Endothelial cell of umbilical vein (primary cell): ENCODE measurements at regions not wholly inside any gene's neighbourhood (a gene's known extent, or its start where the extent isn't known, plus 50 kb on each side); places are given as distances from the start of the nearest gene placed in this dataset.

Experiments used
- BruUV-seq: library from RNA; stranded (reverse); fragments of 400-500 nt; replicated peaks from 2 replicates; lab custom pipeline; 2021; lab: Mats Ljungman, UMichigan
- CTCF ChIA-PET: fragments of 300-600, 350-600 bp; sonication (Branson Sonifier 250); formaldehyde crosslinking; loops from one replicate; lab custom pipeline; 2021; ENCODE audit warnings: antibody characterized with exemption, inconsistent platforms; lab: Charles Lee
- POLR2A ChIA-PET: fragments of 300-600, 350-600 bp; sonication (Branson Sonifier 250); formaldehyde crosslinking; loops from one replicate; lab custom pipeline; 2021; ENCODE audit warnings: antibody characterized with exemption, inconsistent platforms; lab: Charles Lee
- DNase-seq: peaks from one replicate; pipeline ENCODE4 v3.0.0-alpha.2; 2011; ENCODE audit warnings: low read depth, low spot score
- FAIRE-seq: peaks from 2 replicates; lab custom pipeline; 2011; peaks lifted over from hg19 to GRCh38; lab: Jason Lieb, UNC
- H2AFZ ChIP-seq: 2 replicates; pipeline ENCODE4 v1.6.0; 2012; ENCODE audit warnings: low read depth, low read length, control low read depth, inconsistent platforms
- H3K27ac ChIP-seq: 2 replicates; pipeline ENCODE4 v1.5.1; 2011; ENCODE audit warnings: low read depth, mild to moderate bottlenecking, control low read depth, low read length, moderate library complexity; ENCODE audit not compliant: insufficient read depth
- H3K27me3 ChIP-seq, 2 experiments: 2 replicates each; pipeline versions ENCODE4 v1.6.0 to v1.6.1; 2011; ENCODE audit warnings: low read length in 2 of 2, mixed read lengths in 1 of 2; ENCODE audit not compliant: control insufficient read depth in 2 of 2, insufficient read depth in 2 of 2
- H3K36me3 ChIP-seq, 2 experiments: 2 replicates in 1 of 2; 3 replicates in 1 of 2; pipeline ENCODE4 v1.5.1; 2011; ENCODE audit warnings: low read length in 2 of 2, mild to moderate bottlenecking in 1 of 2, moderate library complexity in 1 of 2; ENCODE audit not compliant: control insufficient read depth in 2 of 2, insufficient read depth in 2 of 2; ENCODE audit errors: extremely low read depth in 1 of 2
- H3K4me1 ChIP-seq: 3 replicates; pipeline ENCODE4 v1.5.1; 2011; ENCODE audit warnings: mild to moderate bottlenecking, low read length; ENCODE audit not compliant: control insufficient read depth, insufficient read depth; ENCODE audit errors: extremely low read depth
- H3K4me2 ChIP-seq: 2 replicates; pipeline ENCODE4 v1.6.1; 2011; ENCODE audit warnings: low read length, control low read depth, mixed read lengths; ENCODE audit not compliant: insufficient read depth
- H3K4me3 ChIP-seq, 3 experiments: fragments of 200-600 bp in 1 of 3; sonication (generic), shearing (Covaris generic) in 1 of 3; replicated peaks in 1 of 3; 2 replicates each; pipeline ENCODE4 v1.5.1; 2011 to 2016; ENCODE audit warnings: control low read depth in 3 of 3, low read length in 3 of 3, mild to moderate bottlenecking in 2 of 3, inconsistent platforms in 1 of 3, low read depth in 1 of 3, moderate library complexity in 1 of 3; ENCODE audit not compliant: insufficient read depth in 1 of 3
- H3K79me2 ChIP-seq: 2 replicates; pipeline ENCODE4 v1.6.0; 2012; ENCODE audit warnings: low read length, inconsistent platforms; ENCODE audit not compliant: control insufficient read depth, insufficient read depth
- H3K9ac ChIP-seq: replicated peaks from 2 replicates; pipeline ENCODE3; 2011; ENCODE audit warnings: low read length, control low read depth; ENCODE audit not compliant: insufficient read depth; ENCODE audit errors: extremely low read depth
- H3K9me1 ChIP-seq: replicated peaks from 3 replicates; pipeline ENCODE4 v1.6.0; 2011; ENCODE audit warnings: mild to moderate bottlenecking, low read length; ENCODE audit not compliant: control insufficient read depth, insufficient read depth; ENCODE audit errors: extremely low read depth
- H3K9me3 ChIP-seq: replicated peaks from 2 replicates; pipeline ENCODE4 v1.5.1; 2012; ENCODE audit warnings: low read length, inconsistent platforms; ENCODE audit not compliant: control insufficient read depth, insufficient read depth
- H4K20me1 ChIP-seq: replicated peaks from 2 replicates; pipeline ENCODE3; 2011; ENCODE audit warnings: mild to moderate bottlenecking, low read length; ENCODE audit not compliant: control insufficient read depth, insufficient read depth; ENCODE audit errors: extremely low read depth
- EZH2 ChIP-seq: IDR thresholded peaks from 2 replicates; pipeline ENCODE4 v1.6.1; 2012; ENCODE audit warnings: borderline replicate concordance, low read depth, mild to moderate bottlenecking, moderate library complexity, low read length, inconsistent platforms; ENCODE audit not compliant: severe bottlenecking
- FOS ChIP-seq: IDR thresholded peaks from 2 replicates; pipeline ENCODE4 v1.6.1; 2011; ENCODE audit warnings: mild to moderate bottlenecking, low read length, moderate library complexity, borderline replicate concordance; ENCODE audit not compliant: insufficient read depth
- GATA2 ChIP-seq: IDR thresholded peaks from 2 replicates; pipeline ENCODE4 v1.7.0; 2011; ENCODE audit warnings: low read depth, mild to moderate bottlenecking, moderate library complexity, mixed read lengths, low read length; ENCODE audit not compliant: insufficient read length, insufficient read depth
- JUN ChIP-seq: IDR thresholded peaks from 2 replicates; pipeline ENCODE4 v1.6.1; 2011; ENCODE audit warnings: borderline replicate concordance, low read depth; ENCODE audit not compliant: insufficient read length, insufficient read depth
- MYC ChIP-seq: IDR thresholded peaks from one replicate; pipeline ENCODE4 v1.6.1; 2011; ENCODE audit warnings: mild to moderate bottlenecking, low read depth, low read length
- POLR2A ChIP-seq: IDR thresholded peaks from 2 replicates; pipeline ENCODE4 v1.6.1; 2012; ENCODE audit warnings: low read depth, mild to moderate bottlenecking, control low read depth, low read length
- POLR2AphosphoS5 ChIP-seq: IDR thresholded peaks from 2 replicates; pipeline ENCODE4 v1.6.1; 2012; ENCODE audit warnings: low read depth, mild to moderate bottlenecking, control low read depth, low read length, moderate library complexity; ENCODE audit not compliant: insufficient read depth
- dilution Hi-C: fragments of 300-500 bp; cut with MboI; formaldehyde crosslinking; loops from one replicate; pipeline ENCODE4 v1.15.0; 2019; ENCODE audit warnings: low sequenced_read_pairs; ENCODE audit not compliant: extremely low pct_ligation_motif_present
- intact Hi-C: fragments of 100-400 bp; cut with micrococcal nuclease; formaldehyde crosslinking; loops from one replicate; pipeline ENCODE4 v1.10.0; 2022
- TF ChIP-seq, protein P1 (sequence below): IDR thresholded peaks from 2 replicates; pipeline ENCODE4 v1.6.1; 2011; ENCODE audit not compliant: insufficient read depth, insufficient read length

DNA sequence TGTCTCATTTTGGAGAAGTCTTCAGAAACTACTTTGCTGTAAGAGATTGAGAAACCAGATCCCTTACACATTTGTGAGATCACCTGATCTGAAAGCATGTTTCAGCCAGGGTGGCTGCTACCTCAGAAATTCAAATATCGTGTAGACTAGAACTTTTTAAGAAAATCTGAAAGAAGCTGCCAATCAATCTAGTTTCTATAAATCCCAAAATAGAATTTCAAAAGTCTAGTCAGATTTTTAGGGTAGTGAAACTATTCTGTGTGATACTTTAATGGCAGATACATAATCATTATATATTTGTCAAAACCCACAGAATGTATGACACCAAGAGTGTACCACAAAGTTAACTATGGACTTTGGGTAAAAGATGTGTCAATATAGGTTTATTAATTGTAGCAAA is 79.9 kb upstream of the PLPPR5 start:
- no peak overlapping the region for H3K4me3 ChIP-seq
- no peaks in the 10 kb centered on the region for H3K9me3 ChIP-seq
- no peaks in the 10 kb centered on the region for H3K79me2 ChIP-seq
- H2AFZ ChIP-seq: no peak overlapping the region
- H3K4me1 ChIP-seq: no peaks in the 10 kb centered on the region
- H3K36me3 ChIP-seq: no peaks in the 10 kb centered on the region
- TF ChIP-seq FOS (no peak), GATA2 (no peak), MYC (no peak), POLR2AphosphoS5 (no peak), EZH2 (no peak), JUN (no peak), POLR2A (no peak)
- TF ChIP-seq, protein P1, sequence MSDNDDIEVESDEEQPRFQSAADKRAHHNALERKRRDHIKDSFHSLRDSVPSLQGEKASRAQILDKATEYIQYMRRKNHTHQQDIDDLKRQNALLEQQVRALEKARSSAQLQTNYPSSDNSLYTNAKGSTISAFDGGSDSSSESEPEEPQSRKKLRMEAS: no peak
- no peak overlapping the region for H3K27ac ChIP-seq
- no peaks in the 10 kb centered on the region for H3K9me1 ChIP-seq
- intact Hi-C loops (loop anchor here (10.0 kb wide), 1 partner anchor 200 kb away; no protein-coding TSS in a partner anchor), dilution Hi-C loops (no loop called here)
- no peaks in the 10 kb centered on the region for H4K20me1 ChIP-seq
- no peak overlapping the region for H3K9ac ChIP-seq
- FAIRE-seq: no peak
- no peak for DNase-seq
- no TSS peak for BruUV-seq
- ChIA-PET POLR2A (no interaction called here), CTCF (no interaction called here)
- H3K27me3 ChIP-seq: peaks cover 0 to 2% of the 10 kb centered on the region in 2 experiments
- H3K4me2 ChIP-seq: no peak overlapping the region

- Histone ChIP-seq H3K27ac (no peak overlapping the region), H3K9me1 (no peaks in the 10 kb centered on the region), H3K9me3 (no peaks in the 10 kb centered on the region), H3K27me3 (peaks cover 0 to 2% of the 10 kb centered on the region in 2 experiments), H3K36me3 (no peaks in the 10 kb centered on the region), H3K4me2 (no peak overlapping the region), H3K4me1 (no peaks in the 10 kb centered on the region), H2AFZ (no peak overlapping the region), H4K20me1 (no peaks in the 10 kb centered on the region), H3K4me3 (no peak overlapping the region), H3K79me2 (no peaks in the 10 kb centered on the region), H3K9ac (no peak overlapping the region)
- ChIA-PET CTCF (no interaction called here), POLR2A (no interaction called here)
- intact Hi-C loops: loop anchor here (10.0 kb wide), 1 partner anchor 201 kb away; no protein-coding TSS in a partner anchor
- no peak for FAIRE-seq
- no peak for DNase-seq
- dilution Hi-C loops: no loop called here
- no peak for TF ChIP-seq EZH2
- no peak for TF ChIP-seq POLR2AphosphoS5
- TF ChIP-seq JUN: no peak
- no peak for TF ChIP-seq POLR2A
- TF ChIP-seq, protein P1: no peak
- no TSS peak for BruUV-seq
Measured at GRCh38 chr1:99086057-99086456, 81.4 kb upstream of the PLPPR5 start.
